Stimulated activated naive CD4-positive, alpha-beta T cell treated with Interleukin-2 at 50 U/mL for 16 hours (primary cell): ENCODE measurements at regions not wholly inside any gene's neighbourhood (a gene's known extent, or its start where the extent isn't known, plus 50 kb on each side); places are given as distances from the start of the nearest gene placed in this dataset.
A peak's percentile ranks its signal among the peaks of the same experiment; 100 is the strongest.

Experiments
- DNase-seq: peaks from one replicate; lab custom pipeline; 2025; lab: John Stamatoyannopoulos, UW

- DNase-seq = no peak
Observed at GRCh38 chr3:177745607-177746005, 548.3 kb upstream of the TBL1XR1 start.

- no peak for DNase-seq
Observed at GRCh38 chr3:177746337-177746933, 549.2 kb upstream of the TBL1XR1 start.

GRCh38 chr3:177749836-177750235, 552.6 kb upstream of the TBL1XR1 start:
- DNase-seq = no peak

- no peak for DNase-seq
Observed at GRCh38 chr3:177750436-177750835, 553.2 kb upstream of the TBL1XR1 start.

- no peak for DNase-seq
Observed at GRCh38 chr3:177751770-177752169, 554.5 kb upstream of the TBL1XR1 start.

GRCh38 chr3:177752831-177753230, 555.5 kb upstream of the TBL1XR1 start:
- DNase-seq = no peak

GRCh38 chr3:177753451-177754155, 556.3 kb upstream of the TBL1XR1 start:
- no peak for DNase-seq

GRCh38 chr3:177754508-177754921, 557.2 kb upstream of the TBL1XR1 start:
- no peak for DNase-seq

- no peak for DNase-seq
Observed at GRCh38 chr3:177758126-177758525, 560.8 kb upstream of the TBL1XR1 start.

- DNase-seq = no peak
Observed at GRCh38 chr3:177760803-177761202, 563.5 kb upstream of the TBL1XR1 start.

- no peak for DNase-seq
Observed at GRCh38 chr3:177764377-177764912, 567.2 kb upstream of the TBL1XR1 start.

- DNase-seq = no peak
Observed at GRCh38 chr3:177764933-177765332, 567.7 kb upstream of the TBL1XR1 start.

- DNase-seq = no peak
Observed at GRCh38 chr3:177770383-177771230, 573.3 kb upstream of the TBL1XR1 start.

- no peak for DNase-seq
Observed at GRCh38 chr3:177771780-177772179, 574.5 kb upstream of the TBL1XR1 start.

GRCh38 chr3:177772908-177773557, 575.8 kb upstream of the TBL1XR1 start:
- no peak for DNase-seq

GRCh38 chr3:177773717-177774116, 576.4 kb upstream of the TBL1XR1 start:
- no peak for DNase-seq

- DNase-seq = no peak
Observed at GRCh38 chr3:177776661-177777101, 579.4 kb upstream of the TBL1XR1 start.

GRCh38 chr3:177777699-177778098, 580.4 kb upstream of the TBL1XR1 start:
- DNase-seq = peak; percentile 11

- DNase-seq = no peak
Observed at GRCh38 chr3:177778633-177779032, 581.4 kb upstream of the TBL1XR1 start.

GRCh38 chr3:177781686-177782161, 584.4 kb upstream of the TBL1XR1 start:
- no peak for DNase-seq

- DNase-seq = no peak
Observed at GRCh38 chr3:177783338-177783737, 586.1 kb upstream of the TBL1XR1 start.

- DNase-seq = no peak
Observed at GRCh38 chr3:177783767-177784166, 586.5 kb upstream of the TBL1XR1 start.
